Sigmoid colon (tissue), 6 donors: ENCODE measurements at regions not wholly inside any gene's neighbourhood (a gene's known extent, or its start where the extent isn't known, plus 50 kb on each side); places are given as distances from the start of the nearest gene placed in this dataset.

ENCODE experiments used
- DNase-seq: peaks from one replicate; pipeline ENCODE4 v3.0.0-alpha.2; 2019
- H3K27ac ChIP-seq, 4 donors: fragments of 200-600 bp; sonication (generic); one replicate each; pipeline ENCODE4 v1.5.1; 2016 to 2019; ENCODE audit warnings: mild to moderate bottlenecking in 1 of 4
- H3K27me3 ChIP-seq, 3 donors: fragments of 200-600 bp; sonication (generic); one replicate each; pipeline ENCODE4 v1.5.1; 2019; ENCODE audit warnings: mild to moderate bottlenecking in 1 of 3
- H3K36me3 ChIP-seq, 4 donors: fragments of 200-600 bp; sonication (generic); one replicate each; pipeline ENCODE4 v1.5.1; 2016 to 2019
- H3K4me1 ChIP-seq, 4 donors: fragments of 200-600 bp; sonication (generic); one replicate each; pipeline ENCODE4 v1.5.1; 2017 to 2019
- H3K4me3 ChIP-seq, 4 donors: fragments of 200-600 bp; sonication (generic); one replicate each; pipeline ENCODE4 v1.5.1; 2017 to 2019; ENCODE audit warnings: mild to moderate bottlenecking in 2 of 4, moderate library complexity in 1 of 4
- H3K9me3 ChIP-seq, 4 donors: fragments of 200-600 bp in 3 of 4; sonication (generic) in 3 of 4; one replicate each; pipeline versions ENCODE4 v1.5.1 to v1.6.1; 2013 to 2019
- CTCF ChIP-seq, 4 experiments: fragments of 450-650 bp in 3 of 4; fragments of 200-600 bp in 1 of 4; IDR thresholded peaks; one replicate each; pipeline ENCODE4 v1.5.1; 2016 to 2019; ENCODE audit warnings: antibody characterized with exemption in 4 of 4, mild to moderate bottlenecking in 3 of 4, moderate library complexity in 2 of 4
- EP300 ChIP-seq, 4 donors: sonication (generic); formaldehyde crosslinking; IDR thresholded peaks; one replicate each; pipeline ENCODE4 v1.6.1; 2017; ENCODE audit warnings: antibody characterized with exemption in 4 of 4
- POLR2A ChIP-seq, 2 donors: fragments of 450-650 bp; IDR thresholded peaks; one replicate each; pipeline ENCODE4 v1.6.1; 2016; ENCODE audit warnings: antibody characterized with exemption in 2 of 2, mild to moderate bottlenecking in 2 of 2, moderate library complexity in 2 of 2
- POLR2AphosphoS5 ChIP-seq, 4 donors: sonication (generic); formaldehyde crosslinking; IDR thresholded peaks; one replicate each; pipeline ENCODE4 v1.6.1; 2017; ENCODE audit warnings: antibody characterized with exemption in 4 of 4
- WGBS, 2 donors: extraction: QIAGEN DNeasy Blood & Tissue Kit; methylation state at CpG; one replicate each; pipeline ENCODE4 v1.1.7; 2013; 5-methylcytosine and 5-hydroxymethylcytosine counted together
- intact Hi-C: fragments of 100-400 bp; cut with DNase I; formaldehyde crosslinking; loops from one replicate; pipeline ENCODE4 v1.15.1; 2023
- donor health status: healthy with polysubstance abuse.
- donor health status: healthy.

- Histone ChIP-seq H3K36me3 (no peaks in the 10 kb centered on the region), H3K4me1 (peaks cover 0 to 38% (median 21%) of the 10 kb centered on the region in 4 donors), H3K9me3 (no peaks in the 10 kb centered on the region), H3K4me3 (no peak overlapping the region), H3K27ac (peak overlapping the region in 2 of 4 donors; percentile 4 to 23), H3K27me3 (no peaks in the 10 kb centered on the region)
- intact Hi-C loops: no loop called here
- no peak for TF ChIP-seq POLR2AphosphoS5 (IDR thresholded peaks at IDR 0.05)
- no peak for TF ChIP-seq POLR2A (IDR thresholded peaks at IDR 0.05)
- peak in 3 of 4 experiments; percentile 20 to 56 (median 37) for TF ChIP-seq CTCF (IDR thresholded peaks at IDR 0.05)
- no peak for TF ChIP-seq EP300 (IDR thresholded peaks at IDR 0.05)
- 74 to 77% methylated on average over 9 of the region's 9 CpGs for WGBS, 2 donors
- no peak for DNase-seq
These were observed 54.2 kb upstream of the ARHGEF3 start for GRCh38 chr3:56855856-56856512.

- no peaks in the 10 kb centered on the region for H3K36me3 ChIP-seq
- H3K27ac ChIP-seq: no peak overlapping the region
- no peaks in the 10 kb centered on the region for H3K9me3 ChIP-seq
- peaks cover 0 to 38% (median 21%) of the 10 kb centered on the region in 4 donors for H3K4me1 ChIP-seq
- no peaks in the 10 kb centered on the region for H3K27me3 ChIP-seq
- H3K4me3 ChIP-seq: no peak overlapping the region
- TF ChIP-seq CTCF (IDR thresholded peaks at IDR 0.05) (no peak), POLR2AphosphoS5 (IDR thresholded peaks at IDR 0.05) (no peak), POLR2A (IDR thresholded peaks at IDR 0.05) (no peak), EP300 (IDR thresholded peaks at IDR 0.05) (no peak)
- no peak for DNase-seq
- intact Hi-C loops: no loop called here
- 67 to 86% methylated on average over 5 of the region's 5 CpGs for WGBS, 2 donors
These were observed 53.3 kb upstream of the ARHGEF3 start for GRCh38 chr3:56854856-56855611.

GRCh38 chr3:56851966-56852884 is 50.5 kb upstream of the ARHGEF3 start:
- no peaks in the 10 kb centered on the region for H3K9me3 ChIP-seq
- peaks cover 0 to 31% (median 17%) of the 10 kb centered on the region in 4 donors for H3K4me1 ChIP-seq
- no peak for DNase-seq
- intact Hi-C loops: no loop called here
- no peak overlapping the region for H3K27ac ChIP-seq
- H3K27me3 ChIP-seq: no peaks in the 10 kb centered on the region
- H3K36me3 ChIP-seq: no peaks in the 10 kb centered on the region
- TF ChIP-seq POLR2AphosphoS5 (IDR thresholded peaks at IDR 0.05) (no peak), POLR2A (IDR thresholded peaks at IDR 0.05) (no peak), CTCF (IDR thresholded peaks at IDR 0.05) (no peak), EP300 (IDR thresholded peaks at IDR 0.05) (no peak)
- WGBS, 2 donors: 93% methylated on average over 9 of the region's 9 CpGs
- no peak overlapping the region for H3K4me3 ChIP-seq
